HG02642 (cell line): ENCODE measurements at regions not wholly inside any gene's neighbourhood (a gene's known extent, or its start where the extent isn't known, plus 50 kb on each side); places are given as distances from the start of the nearest gene placed in this dataset.
A peak's percentile ranks its signal among the peaks of the same experiment; 100 is the strongest.

Source experiments
- ATAC-seq: cut with Tn5 transposase; IDR thresholded peaks from one replicate; pipeline ENCODE4 v1.9.1; 2021; ENCODE audit warnings: mild to moderate bottlenecking; ENCODE audit not compliant: unreplicated experiment, poor library complexity

GRCh38 chr13:107252021-107252420 lies 684.1 kb upstream of the ARGLU1 start:
- no peak for ATAC-seq

GRCh38 chr13:107251341-107251740 lies 683.4 kb upstream of the ARGLU1 start:
- ATAC-seq = no peak

GRCh38 chr13:107250628-107251027 lies 682.7 kb upstream of the ARGLU1 start:
- ATAC-seq = no peak

GRCh38 chr13:107244241-107244640 lies 676.3 kb upstream of the ARGLU1 start:
- no peak for ATAC-seq

GRCh38 chr13:107242138-107242537 lies 674.2 kb upstream of the ARGLU1 start:
- no peak for ATAC-seq

- ATAC-seq = no peak
These were observed 673.4 kb upstream of the ARGLU1 start for GRCh38 chr13:107241381-107241780.

- ATAC-seq = no peak
These were observed 671.3 kb upstream of the ARGLU1 start for GRCh38 chr13:107239213-107239612.

GRCh38 chr13:107238262-107238981 lies 670.5 kb upstream of the ARGLU1 start:
- no peak for ATAC-seq

- no peak for ATAC-seq
These were observed 666.6 kb upstream of the ARGLU1 start for GRCh38 chr13:107234319-107235073.

- ATAC-seq = no peak
These were observed 665.6 kb upstream of the ARGLU1 start for GRCh38 chr13:107233541-107233940.

- no peak for ATAC-seq
These were observed 664.0 kb upstream of the ARGLU1 start for GRCh38 chr13:107231944-107232343.

- no peak for ATAC-seq
These were observed 655.9 kb upstream of the ARGLU1 start for GRCh38 chr13:107223867-107224266.

GRCh38 chr13:107222597-107222996 lies 654.7 kb upstream of the ARGLU1 start:
- no peak for ATAC-seq

GRCh38 chr13:107220245-107220644 lies 652.3 kb upstream of the ARGLU1 start:
- no peak for ATAC-seq

- no peak for ATAC-seq
These were observed 649.3 kb upstream of the ARGLU1 start for GRCh38 chr13:107217251-107217650.

GRCh38 chr13:107216046-107216755 lies 648.3 kb upstream of the ARGLU1 start:
- no peak for ATAC-seq

GRCh38 chr13:107211073-107211472 lies 643.1 kb upstream of the ARGLU1 start:
- peak; percentile 98 for ATAC-seq

- no peak for ATAC-seq
These were observed 642.7 kb upstream of the ARGLU1 start for GRCh38 chr13:107210723-107211030.

- no peak for ATAC-seq
These were observed 642.1 kb upstream of the ARGLU1 start for GRCh38 chr13:107209824-107210722.

GRCh38 chr13:107208889-107209288 lies 641.0 kb upstream of the ARGLU1 start:
- ATAC-seq = no peak
